ENCODE measurements at regions not wholly inside any gene's neighbourhood (a gene's known extent, or its start where the extent isn't known, plus 50 kb on each side); places are given as distances from the start of the nearest gene placed in this dataset.

- no peak overlapping the region for H3K4me3 ChIP-seq (ENCODE audit: insufficient read depth, low read depth, low read length)
- DNase-seq, result no peak
- no peaks in the 10 kb centered on the region for H3K36me3 ChIP-seq (replicated peaks; ENCODE audit: control insufficient read depth, insufficient read depth, low read length)
- no peaks in the 10 kb centered on the region for H3K27me3 ChIP-seq (ENCODE audit: control insufficient read depth, insufficient read depth, low read length)
Measured at GRCh38 chr5:111572561-111572960, 60.2 kb upstream of the STARD4 start.

- Histone ChIP-seq H3K4me3 (ENCODE audit: insufficient read depth, low read depth, low read length) (no peak overlapping the region), H3K27me3 (ENCODE audit: control insufficient read depth, insufficient read depth, low read length) (no peaks in the 10 kb centered on the region), H3K36me3 (replicated peaks; ENCODE audit: control insufficient read depth, insufficient read depth, low read length) (no peaks in the 10 kb centered on the region)
- DNase-seq, result no peak
Measured at GRCh38 chr5:111563031-111563822, 50.9 kb upstream of the STARD4 start.

- no peaks in the 10 kb centered on the region for H3K27me3 ChIP-seq (ENCODE audit: control insufficient read depth, insufficient read depth, low read length)
- no peak overlapping the region for H3K4me3 ChIP-seq (ENCODE audit: insufficient read depth, low read depth, low read length)
- H3K36me3 ChIP-seq (replicated peaks; ENCODE audit: control insufficient read depth, insufficient read depth, low read length), result no peaks in the 10 kb centered on the region
- DNase-seq, result no peak
Measured at GRCh38 chr5:111562561-111562960, 50.2 kb upstream of the STARD4 start.
